ENCODE measurements at regions not wholly inside any gene's neighbourhood (a gene's known extent, or its start where the extent isn't known, plus 50 kb on each side); places are given as distances from the start of the nearest gene placed in this dataset.
"Not testable (repeated sequence)": the region's sequence is repeated elsewhere in the genome, so short reads cannot be mapped to it uniquely, and the experiment has no call there.

GRCh38 chr3:30452446-30452845 lies 154.0 kb upstream of the TGFBR2 start:
- no peak for DNase-seq

- peak; percentile 77 for DNase-seq
Measured at GRCh38 chr3:30453360-30454039, 152.9 kb upstream of the TGFBR2 start.

GRCh38 chr3:30454636-30455035 lies 151.8 kb upstream of the TGFBR2 start:
- no peak for DNase-seq

GRCh38 chr3:30455112-30455511 lies 151.3 kb upstream of the TGFBR2 start:
- DNase-seq: not testable (repeated sequence)

GRCh38 chr3:30455840-30456239 lies 150.6 kb upstream of the TGFBR2 start:
- DNase-seq: no peak

GRCh38 chr3:30456264-30456663 lies 150.1 kb upstream of the TGFBR2 start:
- no peak for DNase-seq

GRCh38 chr3:30457081-30457480 lies 149.3 kb upstream of the TGFBR2 start:
- peak; percentile 21 for DNase-seq

GRCh38 chr3:30457726-30458125 lies 148.7 kb upstream of the TGFBR2 start:
- DNase-seq: no peak

- no peak for DNase-seq
Measured at GRCh38 chr3:30458376-30459171, 147.8 kb upstream of the TGFBR2 start.

GRCh38 chr3:30461311-30461710 lies 145.1 kb upstream of the TGFBR2 start:
- no peak for DNase-seq

- no peak for DNase-seq
Measured at GRCh38 chr3:30462721-30463470, 143.5 kb upstream of the TGFBR2 start.

GRCh38 chr3:30464381-30464780 lies 142.0 kb upstream of the TGFBR2 start:
- DNase-seq: no peak

- no peak for DNase-seq
Measured at GRCh38 chr3:30465454-30465853, 140.9 kb upstream of the TGFBR2 start.

GRCh38 chr3:30467596-30468238 lies 138.7 kb upstream of the TGFBR2 start:
- DNase-seq: peak; percentile 44

GRCh38 chr3:30469133-30469532 lies 137.3 kb upstream of the TGFBR2 start:
- DNase-seq: peak; percentile 49

- peak; percentile 69 for DNase-seq
Measured at GRCh38 chr3:30470496-30470895, 135.9 kb upstream of the TGFBR2 start.

- DNase-seq: peak; percentile 88
Measured at GRCh38 chr3:30471066-30471465, 135.3 kb upstream of the TGFBR2 start.

GRCh38 chr3:30471796-30472489 lies 134.5 kb upstream of the TGFBR2 start:
- no peak for DNase-seq

- peak; percentile 55 for DNase-seq
Measured at GRCh38 chr3:30473374-30474051, 132.9 kb upstream of the TGFBR2 start.

- DNase-seq: no peak
Measured at GRCh38 chr3:30474371-30474770, 132.0 kb upstream of the TGFBR2 start.

- DNase-seq: no peak
Measured at GRCh38 chr3:30475038-30475808, 131.2 kb upstream of the TGFBR2 start.
